ENCODE measurements at regions not wholly inside any gene's neighbourhood (a gene's known extent, or its start where the extent isn't known, plus 50 kb on each side); places are given as distances from the start of the nearest gene placed in this dataset.
A peak's percentile ranks its signal among the peaks of the same experiment; 100 is the strongest.

DNA sequence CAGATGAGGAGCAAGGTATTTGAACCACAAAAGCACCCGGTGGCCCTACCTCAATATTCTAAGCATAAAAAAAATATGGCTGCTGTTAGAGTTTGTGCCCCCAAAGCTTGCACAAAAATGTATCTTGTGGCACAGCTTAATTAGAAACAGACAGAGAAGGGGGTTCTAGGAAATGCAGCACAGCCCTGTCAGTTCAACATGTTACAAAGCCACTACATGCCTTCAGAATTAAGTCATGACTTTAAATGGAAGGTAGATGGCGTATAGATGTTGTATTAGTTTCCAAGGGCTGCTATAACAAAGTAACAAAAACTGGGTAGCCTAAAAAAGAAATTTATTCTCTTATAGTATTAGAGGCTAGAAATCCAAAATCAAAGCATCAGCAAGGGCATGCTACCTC, 703.8 kb downstream of the DIAPH3 start:
- Histone ChIP-seq H3K27me3 (ENCODE audit: insufficient read depth, low read length) (no peaks in the 10 kb centered on the region), H3K4me3 (ENCODE audit: insufficient read depth, low read depth, low read length) (no peak overlapping the region), H3K9me3 (ENCODE audit: insufficient read depth, low read depth, low read length) (no peaks in the 10 kb centered on the region), H3K36me3 (ENCODE audit: insufficient read depth, low read length) (no peaks in the 10 kb centered on the region), H3K79me2 (ENCODE audit: insufficient read depth, low read length) (no peaks in the 10 kb centered on the region), H2AFZ (ENCODE audit: low read depth, low read length) (no peak overlapping the region), H3K27ac (ENCODE audit: low read depth, low read length) (peak overlapping the region; percentile 43), H3K4me2 (ENCODE audit: low read length) (peak overlapping the region; percentile 73), H3K9ac (ENCODE audit: low read length) (no peak overlapping the region), H3K4me1 (ENCODE audit: insufficient read depth, low read length) (peaks cover 16% of the 10 kb centered on the region), H4K20me1 (ENCODE audit: insufficient read depth, low read length) (no peaks in the 10 kb centered on the region)
- Mint-ChIP-seq H3K27me3 (ENCODE audit: low read depth, unreplicated experiment) (no peaks in the 10 kb centered on the region), H3K27ac (ENCODE audit: unreplicated experiment) (no peak overlapping the region), H3K4me1 (ENCODE audit: low read depth, unreplicated experiment) (peaks cover 17% of the 10 kb centered on the region), H3K4me3 (ENCODE audit: unreplicated experiment) (no peak overlapping the region), H3K9me3 (ENCODE audit: unreplicated experiment) (peaks cover 2% of the 10 kb centered on the region), H3K36me3 (ENCODE audit: low read depth, unreplicated experiment) (no peaks in the 10 kb centered on the region)
- peak; percentile 57 for DNase-seq (ENCODE audit: low read depth)
- TF ChIP-seq EZH2 (IDR thresholded peaks at IDR 0.05; ENCODE audit: insufficient read depth, low read length), result no peak
- TF ChIP-seq, protein P1, sequence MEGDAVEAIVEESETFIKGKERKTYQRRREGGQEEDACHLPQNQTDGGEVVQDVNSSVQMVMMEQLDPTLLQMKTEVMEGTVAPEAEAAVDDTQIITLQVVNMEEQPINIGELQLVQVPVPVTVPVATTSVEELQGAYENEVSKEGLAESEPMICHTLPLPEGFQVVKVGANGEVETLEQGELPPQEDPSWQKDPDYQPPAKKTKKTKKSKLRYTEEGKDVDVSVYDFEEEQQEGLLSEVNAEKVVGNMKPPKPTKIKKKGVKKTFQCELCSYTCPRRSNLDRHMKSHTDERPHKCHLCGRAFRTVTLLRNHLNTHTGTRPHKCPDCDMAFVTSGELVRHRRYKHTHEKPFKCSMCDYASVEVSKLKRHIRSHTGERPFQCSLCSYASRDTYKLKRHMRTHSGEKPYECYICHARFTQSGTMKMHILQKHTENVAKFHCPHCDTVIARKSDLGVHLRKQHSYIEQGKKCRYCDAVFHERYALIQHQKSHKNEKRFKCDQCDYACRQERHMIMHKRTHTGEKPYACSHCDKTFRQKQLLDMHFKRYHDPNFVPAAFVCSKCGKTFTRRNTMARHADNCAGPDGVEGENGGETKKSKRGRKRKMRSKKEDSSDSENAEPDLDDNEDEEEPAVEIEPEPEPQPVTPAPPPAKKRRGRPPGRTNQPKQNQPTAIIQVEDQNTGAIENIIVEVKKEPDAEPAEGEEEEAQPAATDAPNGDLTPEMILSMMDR (IDR thresholded peaks at IDR 0.05; ENCODE audit: insufficient read depth, low read depth, low read length), result no peak
- no peak for FAIRE-seq

DNA sequence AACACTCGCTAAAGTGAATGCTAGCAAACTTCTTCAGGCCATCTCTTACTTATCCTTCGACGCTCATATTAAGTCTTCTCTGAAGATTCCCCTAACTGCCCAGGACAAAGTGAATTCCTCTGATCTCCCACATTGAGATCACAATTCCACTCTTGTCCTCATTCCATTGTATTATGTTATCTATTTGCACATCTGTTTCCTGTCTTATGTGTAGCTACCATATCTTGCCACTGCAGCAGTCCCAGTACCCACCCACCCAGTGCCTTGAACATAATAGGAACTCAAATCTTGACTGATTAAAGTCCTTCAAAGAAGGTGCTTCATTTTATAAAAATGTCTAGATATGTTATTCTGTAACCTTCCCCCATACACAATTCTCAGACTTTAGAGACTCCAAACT, 702.3 kb downstream of the DIAPH3 start:
- H3K27me3 ChIP-seq (ENCODE audit: insufficient read depth, low read length), result no peaks in the 10 kb centered on the region
- Mint-ChIP-seq H3K9me3 (ENCODE audit: unreplicated experiment) (peaks cover 2% of the 10 kb centered on the region), H3K27me3 (ENCODE audit: low read depth, unreplicated experiment) (no peaks in the 10 kb centered on the region), H3K4me3 (ENCODE audit: unreplicated experiment) (no peak overlapping the region), H3K4me1 (ENCODE audit: low read depth, unreplicated experiment) (peaks cover 17% of the 10 kb centered on the region), H3K36me3 (ENCODE audit: low read depth, unreplicated experiment) (no peaks in the 10 kb centered on the region), H3K27ac (ENCODE audit: unreplicated experiment) (no peak overlapping the region)
- no peaks in the 10 kb centered on the region for H3K79me2 ChIP-seq (ENCODE audit: insufficient read depth, low read length)
- no peak for DNase-seq (ENCODE audit: low read depth)
- FAIRE-seq, result no peak
- no peaks in the 10 kb centered on the region for H3K9me3 ChIP-seq (ENCODE audit: insufficient read depth, low read depth, low read length)
- no peak overlapping the region for H3K4me3 ChIP-seq (ENCODE audit: insufficient read depth, low read depth, low read length)
- H3K4me2 ChIP-seq (ENCODE audit: low read length), result no peak overlapping the region
- no peak overlapping the region for H3K27ac ChIP-seq (ENCODE audit: low read depth, low read length)
- no peak for TF ChIP-seq EZH2 (IDR thresholded peaks at IDR 0.05; ENCODE audit: insufficient read depth, low read length)
- TF ChIP-seq, protein P1 (IDR thresholded peaks at IDR 0.05; ENCODE audit: insufficient read depth, low read depth, low read length), result no peak
- H3K36me3 ChIP-seq (ENCODE audit: insufficient read depth, low read length), result no peaks in the 10 kb centered on the region
- H3K4me1 ChIP-seq (ENCODE audit: insufficient read depth, low read length), result peaks cover 16% of the 10 kb centered on the region
- no peak overlapping the region for H3K9ac ChIP-seq (ENCODE audit: low read length)
- H4K20me1 ChIP-seq (ENCODE audit: insufficient read depth, low read length), result no peaks in the 10 kb centered on the region
- H2AFZ ChIP-seq (ENCODE audit: low read depth, low read length), result no peak overlapping the region

DNA sequence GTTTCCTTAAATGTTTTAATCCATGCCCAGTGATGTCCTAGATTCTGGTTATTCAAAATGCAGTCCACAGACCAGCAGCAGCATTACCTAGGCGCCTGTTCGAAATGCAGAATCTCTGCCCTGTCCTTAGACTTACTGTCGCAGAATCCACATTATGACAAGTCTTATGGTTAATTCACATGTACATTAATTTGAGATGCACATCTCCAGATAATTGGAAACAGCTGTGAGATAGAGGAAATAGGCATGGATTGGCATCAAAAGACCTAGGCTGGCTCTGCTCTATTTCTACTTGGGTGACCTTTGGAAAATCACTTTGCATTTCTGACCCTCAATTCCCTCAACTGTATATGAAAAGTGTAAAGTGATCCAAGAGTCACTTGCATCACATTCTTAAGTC, 700.7 kb downstream of the DIAPH3 start:
- Mint-ChIP-seq H3K4me1 (ENCODE audit: low read depth, unreplicated experiment) (peaks cover 17% of the 10 kb centered on the region), H3K27ac (ENCODE audit: unreplicated experiment) (no peak overlapping the region), H3K4me3 (ENCODE audit: unreplicated experiment) (no peak overlapping the region), H3K36me3 (ENCODE audit: low read depth, unreplicated experiment) (no peaks in the 10 kb centered on the region), H3K9me3 (ENCODE audit: unreplicated experiment) (peaks cover 2% of the 10 kb centered on the region), H3K27me3 (ENCODE audit: low read depth, unreplicated experiment) (no peaks in the 10 kb centered on the region)
- H3K4me1 ChIP-seq (ENCODE audit: insufficient read depth, low read length), result peaks cover 16% of the 10 kb centered on the region
- no peak for DNase-seq (ENCODE audit: low read depth)
- H4K20me1 ChIP-seq (ENCODE audit: insufficient read depth, low read length), result no peaks in the 10 kb centered on the region
- H3K79me2 ChIP-seq (ENCODE audit: insufficient read depth, low read length), result no peaks in the 10 kb centered on the region
- no peak overlapping the region for H3K4me3 ChIP-seq (ENCODE audit: insufficient read depth, low read depth, low read length)
- H3K9ac ChIP-seq (ENCODE audit: low read length), result no peak overlapping the region
- no peak overlapping the region for H3K27ac ChIP-seq (ENCODE audit: low read depth, low read length)
- no peak overlapping the region for H2AFZ ChIP-seq (ENCODE audit: low read depth, low read length)
- H3K9me3 ChIP-seq (ENCODE audit: insufficient read depth, low read depth, low read length), result no peaks in the 10 kb centered on the region
- no peak for TF ChIP-seq EZH2 (IDR thresholded peaks at IDR 0.05; ENCODE audit: insufficient read depth, low read length)
- TF ChIP-seq, protein P1 (IDR thresholded peaks at IDR 0.05; ENCODE audit: insufficient read depth, low read depth, low read length), result no peak
- H3K4me2 ChIP-seq (ENCODE audit: low read length), result no peak overlapping the region
- H3K36me3 ChIP-seq (ENCODE audit: insufficient read depth, low read length), result no peaks in the 10 kb centered on the region
- no peaks in the 10 kb centered on the region for H3K27me3 ChIP-seq (ENCODE audit: insufficient read depth, low read length)
- no peak for FAIRE-seq
